22Rv1 (cell line): ENCODE measurements at regions not wholly inside any gene's neighbourhood (a gene's known extent, or its start where the extent isn't known, plus 50 kb on each side); places are given as distances from the start of the nearest gene placed in this dataset.
"Not testable (repeated sequence)": the region's sequence is repeated elsewhere in the genome, so short reads cannot be mapped to it uniquely, and the experiment has no call there.

ENCODE experiments used
- H3K27ac ChIP-seq: fragments of 450-650 bp; 2 replicates; pipeline ENCODE4 v1.5.1; 2017
- CTCF ChIP-seq: fragments of 450-650 bp; IDR thresholded peaks from 2 replicates; pipeline ENCODE4 v1.5.1; 2017; ENCODE audit warnings: mild to moderate bottlenecking
- ZFX ChIP-seq: fragments of 450-650 bp; IDR thresholded peaks from 2 replicates; pipeline ENCODE4 v1.6.1; 2017; ENCODE audit warnings: antibody characterized with exemption, borderline replicate concordance

GRCh38 chr10:124194199-124194824 lies 100.9 kb upstream of the CHST15 start:
- TF ChIP-seq CTCF (no peak), ZFX (no peak)
- H3K27ac ChIP-seq, result no peak overlapping the region

- no peak overlapping the region for H3K27ac ChIP-seq
- TF ChIP-seq CTCF, result no peak
- TF ChIP-seq ZFX, result no peak
These were observed 99.9 kb upstream of the CHST15 start for GRCh38 chr10:124193309-124193696.

- peak; percentile 54 for TF ChIP-seq CTCF
- not testable (repeated sequence) for H3K27ac ChIP-seq
These were observed 99.4 kb upstream of the CHST15 start for GRCh38 chr10:124192664-124193308.

- H3K27ac ChIP-seq, result not testable (repeated sequence)
These were observed 97.1 kb upstream of the CHST15 start for GRCh38 chr10:124190476-124190875.

GRCh38 chr10:124186956-124187355 lies 93.6 kb upstream of the CHST15 start:
- no peak for TF ChIP-seq CTCF
- no peak for TF ChIP-seq ZFX
- no peak overlapping the region for H3K27ac ChIP-seq

- no peak for TF ChIP-seq ZFX
- TF ChIP-seq CTCF, result no peak
- no peak overlapping the region for H3K27ac ChIP-seq
These were observed 91.7 kb upstream of the CHST15 start for GRCh38 chr10:124185084-124185483.

- TF ChIP-seq ZFX (no peak), CTCF (no peak)
- no peak overlapping the region for H3K27ac ChIP-seq
These were observed 90.9 kb upstream of the CHST15 start for GRCh38 chr10:124184208-124184830.

GRCh38 chr10:124183617-124184016 lies 90.2 kb upstream of the CHST15 start:
- TF ChIP-seq ZFX, result no peak
- TF ChIP-seq CTCF, result no peak
- H3K27ac ChIP-seq, result no peak overlapping the region
